Caco-2 (cell line): ENCODE measurements at regions not wholly inside any gene's neighbourhood (a gene's known extent, or its start where the extent isn't known, plus 50 kb on each side); places are given as distances from the start of the nearest gene placed in this dataset.

Source experiments
- BruUV-seq: library from RNA; stranded (reverse); fragments of 400-500 nt; replicated peaks from 2 replicates; lab custom pipeline; 2021; lab: Mats Ljungman, UMichigan
- CTCF ChIA-PET: fragments of 300-600 bp; sonication (Branson Sonifier 250); formaldehyde crosslinking; loops from one replicate; lab custom pipeline; 2022; ENCODE audit warnings: antibody characterized with exemption; lab: Charles Lee
- POLR2A ChIA-PET: fragments of 300-600 bp; sonication (Branson Sonifier 250); formaldehyde crosslinking; loops from one replicate; lab custom pipeline; 2022; ENCODE audit warnings: antibody characterized with exemption; lab: Charles Lee
- DNase-seq, 2 experiments: peaks; one replicate each; pipeline versions ENCODE4 v3.0.0 to v3.0.0-alpha.2; 2020 to 2022
- H3K27me3 ChIP-seq: replicated peaks from 2 replicates; pipeline ENCODE4 v1.6.0; 2011; ENCODE audit warnings: low read length; ENCODE audit not compliant: control insufficient read depth, insufficient read depth
- H3K36me3 ChIP-seq: 2 replicates; pipeline ENCODE4 v1.5.1; 2011; ENCODE audit warnings: low read length; ENCODE audit not compliant: control insufficient read depth, insufficient read depth
- H3K4me1 ChIP-seq: fragments of 250-450 bp; sonication (Bioruptor Pico); 2 replicates; pipeline ENCODE4 v1.5.1; 2020; ENCODE audit warnings: mild to moderate bottlenecking
- H3K4me3 ChIP-seq: 2 replicates; pipeline ENCODE4 v1.5.1; 2011; ENCODE audit warnings: low read depth, mild to moderate bottlenecking, control low read depth, low read length
- H3K9me3 ChIP-seq: fragments of 250-450 bp; sonication (Bioruptor Pico); 2 replicates; pipeline ENCODE4 v1.5.1; 2020; ENCODE audit warnings: mild to moderate bottlenecking, moderate library complexity
- H3K27ac Mint-ChIP-seq: one replicate; pipeline ENCODE4 v1.8.0; 2022; ENCODE audit warnings: mixed read lengths; ENCODE audit not compliant: unreplicated experiment
- H3K27me3 Mint-ChIP-seq: one replicate; pipeline ENCODE4 v1.8.0; 2022; ENCODE audit warnings: mixed read lengths; ENCODE audit not compliant: insufficient read depth, unreplicated experiment
- H3K36me3 Mint-ChIP-seq: one replicate; pipeline ENCODE4 v1.8.0; 2022; ENCODE audit warnings: mild to moderate bottlenecking, mixed read lengths; ENCODE audit not compliant: insufficient read depth, unreplicated experiment
- H3K4me1 Mint-ChIP-seq: one replicate; pipeline ENCODE4 v1.8.0; 2022; ENCODE audit warnings: low read depth, mixed read lengths; ENCODE audit not compliant: unreplicated experiment
- H3K4me3 Mint-ChIP-seq: one replicate; pipeline ENCODE4 v1.8.0; 2022; ENCODE audit warnings: mild to moderate bottlenecking, moderate library complexity, mixed read lengths; ENCODE audit not compliant: unreplicated experiment
- H3K9me3 Mint-ChIP-seq: one replicate; pipeline ENCODE4 v1.8.0; 2022; ENCODE audit warnings: mixed read lengths; ENCODE audit not compliant: unreplicated experiment
- CTCF ChIP-seq, 2 experiments: fragments of 200-600 bp in 1 of 2; IDR thresholded peaks; 1 replicate in 1 of 2; 2 replicates in 1 of 2; pipeline versions ENCODE4 v1.5.1 to v1.8.0; 2011 to 2022; ENCODE audit warnings: antibody characterized with exemption in 1 of 2, control low read depth in 1 of 2, inconsistent platforms in 1 of 2, low read depth in 1 of 2, low read length in 1 of 2, mild to moderate bottlenecking in 1 of 2, moderate library complexity in 1 of 2; ENCODE audit not compliant: insufficient read depth in 1 of 2, severe bottlenecking in 1 of 2, unreplicated experiment in 1 of 2
- intact Hi-C: fragments of 100-400 bp; cut with micrococcal nuclease; formaldehyde crosslinking; loops from one replicate; pipeline ENCODE4 v1.10.0; 2022; ENCODE audit not compliant: unreplicated experiment

- H3K9me3 Mint-ChIP-seq, result no peaks in the 10 kb centered on the region
- Histone ChIP-seq H3K9me3 (no peaks in the 10 kb centered on the region), H3K36me3 (no peaks in the 10 kb centered on the region), H3K4me1 (no peaks in the 10 kb centered on the region), H3K27me3 (no peaks in the 10 kb centered on the region), H3K4me3 (no peak overlapping the region)
- no peak for DNase-seq
- BruUV-seq, result no TSS peak
- CTCF ChIA-PET, result no interaction called here
- intact Hi-C loops, result no loop called here
- H3K27me3 Mint-ChIP-seq, result no peaks in the 10 kb centered on the region
- H3K4me1 Mint-ChIP-seq, result peaks cover 5% of the 10 kb centered on the region
- H3K36me3 Mint-ChIP-seq, result no peaks in the 10 kb centered on the region
- POLR2A ChIA-PET, result no interaction called here
- TF ChIP-seq CTCF (IDR thresholded peaks at IDR 0.05; ENCODE audit: insufficient read depth in 1 of 2, low read depth in 1 of 2, low read length in 1 of 2, severe bottlenecking in 1 of 2, unreplicated experiment in 1 of 2), result no peak
- H3K4me3 Mint-ChIP-seq, result no peak overlapping the region
- no peak overlapping the region for H3K27ac Mint-ChIP-seq
Observed at GRCh38 chr21:15494481-15494880, 235.3 kb upstream of the USP25 start.

GRCh38 chr21:15495965-15496364 is 233.8 kb upstream of the USP25 start:
- ChIA-PET POLR2A (no interaction called here), CTCF (no interaction called here)
- no peaks in the 10 kb centered on the region for H3K27me3 Mint-ChIP-seq
- no TSS peak for BruUV-seq
- H3K27ac Mint-ChIP-seq, result no peak overlapping the region
- H3K36me3 ChIP-seq, result no peaks in the 10 kb centered on the region
- no peak overlapping the region for H3K4me3 Mint-ChIP-seq
- no peaks in the 10 kb centered on the region for H3K27me3 ChIP-seq
- intact Hi-C loops, result loop anchor here (5.0 kb wide), 1 partner anchor 256 kb away; no protein-coding TSS in a partner anchor
- no peaks in the 10 kb centered on the region for H3K9me3 ChIP-seq
- H3K9me3 Mint-ChIP-seq, result no peaks in the 10 kb centered on the region
- H3K36me3 Mint-ChIP-seq, result no peaks in the 10 kb centered on the region
- H3K4me1 Mint-ChIP-seq, result peaks cover 5% of the 10 kb centered on the region
- no peaks in the 10 kb centered on the region for H3K4me1 ChIP-seq
- DNase-seq, result no peak
- H3K4me3 ChIP-seq, result no peak overlapping the region
- no peak for TF ChIP-seq CTCF (IDR thresholded peaks at IDR 0.05; ENCODE audit: insufficient read depth in 1 of 2, low read depth in 1 of 2, low read length in 1 of 2, severe bottlenecking in 1 of 2, unreplicated experiment in 1 of 2)

GRCh38 chr21:15496911-15497310 is 232.9 kb upstream of the USP25 start:
- no peak for DNase-seq
- no peak overlapping the region for H3K27ac Mint-ChIP-seq
- peaks cover 5% of the 10 kb centered on the region for H3K4me1 Mint-ChIP-seq
- no peaks in the 10 kb centered on the region for H3K9me3 ChIP-seq
- ChIA-PET CTCF (no interaction called here), POLR2A (no interaction called here)
- H3K27me3 Mint-ChIP-seq, result no peaks in the 10 kb centered on the region
- no peaks in the 10 kb centered on the region for H3K9me3 Mint-ChIP-seq
- no peaks in the 10 kb centered on the region for H3K4me1 ChIP-seq
- no TSS peak for BruUV-seq
- H3K36me3 Mint-ChIP-seq, result no peaks in the 10 kb centered on the region
- no peaks in the 10 kb centered on the region for H3K36me3 ChIP-seq
- TF ChIP-seq CTCF (IDR thresholded peaks at IDR 0.05; ENCODE audit: insufficient read depth in 1 of 2, low read depth in 1 of 2, low read length in 1 of 2, severe bottlenecking in 1 of 2, unreplicated experiment in 1 of 2), result no peak
- no peak overlapping the region for H3K4me3 Mint-ChIP-seq
- no peak overlapping the region for H3K4me3 ChIP-seq
- intact Hi-C loops, result loop anchor here (5.0 kb wide), 1 partner anchor 255 kb away; no protein-coding TSS in a partner anchor
- no peaks in the 10 kb centered on the region for H3K27me3 ChIP-seq
